HEK293 (cell line): ENCODE measurements at regions not wholly inside any gene's neighbourhood (a gene's known extent, or its start where the extent isn't known, plus 50 kb on each side); places are given as distances from the start of the nearest gene placed in this dataset.

ENCODE experiments used
- YY1 ChIP-seq: fragments of 450-650 bp; formaldehyde crosslinking; IDR thresholded peaks from 2 replicates; pipeline ENCODE4 v1.5.1; 2018; ENCODE audit warnings: missing biosample characterization, missing genetic modification characterization
- ZNF501 ChIP-seq: fragments of 450-650 bp; formaldehyde crosslinking; IDR thresholded peaks from 2 replicates; pipeline ENCODE4 v1.5.1; 2016; ENCODE audit warnings: missing biosample characterization, missing genetic modification characterization
- ZNF707 ChIP-seq: fragments of 450-650 bp; formaldehyde crosslinking; IDR thresholded peaks from 2 replicates; pipeline ENCODE4 v1.5.1; 2016; ENCODE audit warnings: missing biosample characterization, missing genetic modification characterization
- ZNF830 ChIP-seq: fragments of 450-650 bp; IDR thresholded peaks from 2 replicates; pipeline ENCODE4 v1.5.0; 2018; ENCODE audit warnings: missing biosample characterization, missing genetic modification characterization, low read depth, mild to moderate bottlenecking, moderate library complexity
- TF ChIP-seq, protein P1 (sequence below): fragments of 450-650 bp; formaldehyde crosslinking; IDR thresholded peaks from 2 replicates; pipeline ENCODE4 v1.5.1; 2016; ENCODE audit warnings: missing biosample characterization, missing genetic modification characterization, low read depth
- TF ChIP-seq, protein P2 (sequence below): fragments of 450-650 bp; formaldehyde crosslinking; IDR thresholded peaks from 2 replicates; pipeline ENCODE4 v1.5.1; 2016; ENCODE audit warnings: missing biosample characterization, missing genetic modification characterization

GRCh38 chrX:150044556-150044955 lies 106.3 kb upstream of the EOLA2 start:
- TF ChIP-seq, protein P1, sequence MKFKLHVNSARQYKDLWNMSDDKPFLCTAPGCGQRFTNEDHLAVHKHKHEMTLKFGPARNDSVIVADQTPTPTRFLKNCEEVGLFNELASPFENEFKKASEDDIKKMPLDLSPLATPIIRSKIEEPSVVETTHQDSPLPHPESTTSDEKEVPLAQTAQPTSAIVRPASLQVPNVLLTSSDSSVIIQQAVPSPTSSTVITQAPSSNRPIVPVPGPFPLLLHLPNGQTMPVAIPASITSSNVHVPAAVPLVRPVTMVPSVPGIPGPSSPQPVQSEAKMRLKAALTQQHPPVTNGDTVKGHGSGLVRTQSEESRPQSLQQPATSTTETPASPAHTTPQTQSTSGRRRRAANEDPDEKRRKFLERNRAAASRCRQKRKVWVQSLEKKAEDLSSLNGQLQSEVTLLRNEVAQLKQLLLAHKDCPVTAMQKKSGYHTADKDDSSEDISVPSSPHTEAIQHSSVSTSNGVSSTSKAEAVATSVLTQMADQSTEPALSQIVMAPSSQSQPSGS (tag by site-specific recombination), result no peak
- TF ChIP-seq, protein P2, sequence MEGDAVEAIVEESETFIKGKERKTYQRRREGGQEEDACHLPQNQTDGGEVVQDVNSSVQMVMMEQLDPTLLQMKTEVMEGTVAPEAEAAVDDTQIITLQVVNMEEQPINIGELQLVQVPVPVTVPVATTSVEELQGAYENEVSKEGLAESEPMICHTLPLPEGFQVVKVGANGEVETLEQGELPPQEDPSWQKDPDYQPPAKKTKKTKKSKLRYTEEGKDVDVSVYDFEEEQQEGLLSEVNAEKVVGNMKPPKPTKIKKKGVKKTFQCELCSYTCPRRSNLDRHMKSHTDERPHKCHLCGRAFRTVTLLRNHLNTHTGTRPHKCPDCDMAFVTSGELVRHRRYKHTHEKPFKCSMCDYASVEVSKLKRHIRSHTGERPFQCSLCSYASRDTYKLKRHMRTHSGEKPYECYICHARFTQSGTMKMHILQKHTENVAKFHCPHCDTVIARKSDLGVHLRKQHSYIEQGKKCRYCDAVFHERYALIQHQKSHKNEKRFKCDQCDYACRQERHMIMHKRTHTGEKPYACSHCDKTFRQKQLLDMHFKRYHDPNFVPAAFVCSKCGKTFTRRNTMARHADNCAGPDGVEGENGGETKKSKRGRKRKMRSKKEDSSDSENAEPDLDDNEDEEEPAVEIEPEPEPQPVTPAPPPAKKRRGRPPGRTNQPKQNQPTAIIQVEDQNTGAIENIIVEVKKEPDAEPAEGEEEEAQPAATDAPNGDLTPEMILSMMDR, result no peak
- no peak for TF ChIP-seq ZNF830
- no peak for TF ChIP-seq ZNF501 (tag by site-specific recombination)
- no peak for TF ChIP-seq ZNF707 (tag by site-specific recombination)
- TF ChIP-seq YY1 (tag by site-specific recombination), result no peak
